ENCODE measurements at regions not wholly inside any gene's neighbourhood (a gene's known extent, or its start where the extent isn't known, plus 50 kb on each side); places are given as distances from the start of the nearest gene placed in this dataset.

DNA sequence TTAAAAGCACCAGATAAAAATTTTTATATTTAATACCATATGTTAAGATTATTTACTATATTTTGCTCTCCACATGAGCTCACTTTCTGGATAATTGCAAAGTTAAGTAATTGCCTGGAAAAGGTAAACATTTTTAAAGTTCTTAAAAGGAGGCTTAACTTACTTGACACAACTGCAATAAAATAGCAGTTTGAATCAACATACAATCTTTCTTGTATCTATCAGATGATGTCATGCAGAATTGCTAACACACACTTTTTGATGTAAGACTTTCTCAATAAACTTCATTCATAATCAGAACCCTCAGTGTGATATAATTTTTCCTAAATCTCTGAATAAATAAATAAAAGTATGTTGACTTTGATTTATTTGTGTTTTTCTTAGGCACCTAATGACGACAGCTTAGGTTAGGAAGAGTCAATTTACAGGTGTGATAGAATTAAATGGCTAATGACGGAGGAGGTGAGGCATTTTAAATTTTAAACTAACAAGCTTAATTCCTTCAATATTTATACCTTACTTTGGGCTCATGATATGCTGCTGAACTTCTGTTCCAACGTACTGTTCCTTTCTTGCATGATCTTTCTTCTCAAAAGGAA lies 99.5 kb downstream of the LYPLAL1 start:
- DNase-seq (ENCODE audit: low read depth): no peak

DNA sequence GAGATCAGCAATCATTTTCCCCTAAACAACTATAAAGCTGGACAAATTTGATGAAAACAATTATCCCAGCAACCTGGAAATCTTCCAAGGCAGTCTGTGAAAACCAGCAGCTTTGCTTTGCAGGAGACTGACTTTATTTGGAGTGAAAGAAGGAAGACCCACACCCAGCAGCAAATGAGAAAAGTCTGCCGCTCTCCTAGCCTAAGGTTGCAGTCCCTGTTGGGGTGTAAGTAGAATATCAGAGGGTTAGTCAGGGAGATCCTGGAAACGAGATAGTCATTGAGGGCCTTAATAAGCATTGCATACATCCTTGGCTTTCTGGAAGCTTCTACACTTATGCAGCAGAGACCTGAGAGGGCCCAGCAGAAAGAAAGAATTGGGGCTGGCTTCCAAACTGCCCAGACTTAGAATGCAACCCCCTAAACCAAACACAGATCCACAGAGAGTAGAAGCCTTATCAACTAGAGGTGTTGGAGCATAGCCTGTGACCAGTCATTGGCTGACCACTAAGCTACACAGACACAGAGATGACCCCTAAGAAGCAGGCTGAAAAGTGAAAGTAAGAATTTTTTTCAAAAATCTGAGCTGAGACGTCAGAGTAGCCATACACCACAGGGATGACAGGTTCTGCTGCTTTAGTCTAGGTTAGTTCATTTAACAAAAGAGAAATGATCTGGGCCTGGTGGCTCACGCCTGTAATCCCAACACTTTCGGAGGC lies 98.3 kb downstream of the LYPLAL1 start:
- no peak for DNase-seq (ENCODE audit: low read depth)

DNA sequence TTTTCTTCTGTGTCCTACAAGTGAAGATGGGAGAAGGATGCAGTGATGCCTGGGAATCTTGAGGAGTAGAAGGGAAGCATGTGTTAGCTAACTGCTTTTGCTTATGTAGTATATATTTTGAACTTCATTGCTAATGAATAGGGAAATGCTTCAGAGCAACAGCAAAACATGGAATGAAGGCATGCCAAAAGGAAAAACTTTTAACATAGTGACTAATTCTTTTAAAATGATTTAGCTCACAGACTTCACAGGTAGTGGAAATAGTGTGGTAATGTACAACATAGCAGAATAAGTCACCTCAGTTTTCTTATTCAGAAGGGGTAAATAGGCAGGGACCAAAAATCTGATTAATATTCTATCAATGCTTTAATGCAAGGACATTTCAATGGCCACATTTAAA lies 95.5 kb downstream of the LYPLAL1 start:
- no peak for DNase-seq (ENCODE audit: low read depth)

DNA sequence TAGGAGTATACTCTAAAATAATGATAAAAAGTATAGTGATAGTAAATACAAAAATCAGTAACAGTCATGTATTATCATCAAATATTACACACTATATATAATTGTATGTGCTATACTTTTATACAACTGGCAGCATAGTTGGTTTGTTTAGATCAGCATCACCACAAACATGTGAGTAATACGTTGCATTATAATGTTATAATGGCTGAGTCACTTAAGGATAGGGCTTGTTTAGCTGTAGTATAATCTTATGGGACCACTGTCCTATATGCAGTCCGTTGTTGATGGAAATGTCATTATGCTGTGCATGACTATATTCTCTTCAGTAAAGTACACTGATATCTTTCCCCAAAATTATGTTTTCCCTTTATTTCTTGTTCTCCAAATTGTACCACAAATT lies 92.8 kb downstream of the LYPLAL1 start:
- DNase-seq (ENCODE audit: low read depth): no peak

- DNase-seq (ENCODE audit: low read depth): no peak
Measured at GRCh38 chr1:219265026-219265515, 91.4 kb downstream of the LYPLAL1 start.

- no peak for DNase-seq (ENCODE audit: low read depth)
Measured at GRCh38 chr1:219264561-219264960, 90.9 kb downstream of the LYPLAL1 start.

Measured in stimulated activated CD8-positive, alpha-beta memory T cell treated with anti-CD3 and anti-CD28 coated beads, Interleukin-12 subunit alpha, Interleukin-12 subunit beta, amount 100 ng/mL, for 1 hour (primary cell).